NCI-H187 treated with DMSO at 0.1 percent for 48 hours (cell line): ENCODE measurements at regions not wholly inside any gene's neighbourhood (a gene's known extent, or its start where the extent isn't known, plus 50 kb on each side); places are given as distances from the start of the nearest gene placed in this dataset.

Source experiments
- DNase-seq: peaks from one replicate; lab custom pipeline; 2025; lab: John Stamatoyannopoulos, UW

DNA sequence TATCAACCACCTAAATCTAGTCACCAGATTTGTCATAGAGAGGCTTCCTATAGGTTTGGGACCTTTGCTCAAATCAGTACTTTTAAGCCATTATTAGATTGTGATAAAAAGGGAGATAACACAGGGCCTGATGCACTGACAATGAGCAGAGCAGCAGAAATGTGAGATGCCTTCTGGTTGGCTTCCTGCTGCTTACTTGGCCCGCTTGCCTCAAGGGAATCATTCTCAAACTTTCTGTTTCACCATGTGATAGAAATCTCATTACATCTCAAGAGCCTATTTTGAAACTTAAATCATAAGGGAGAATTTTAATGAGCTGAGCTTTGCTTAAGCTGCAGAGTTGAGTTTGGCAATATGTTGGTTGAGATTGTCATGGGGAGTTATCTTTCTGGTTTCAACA lies 606.0 kb downstream of the DHX35 start:
- DNase-seq, result no peak

DNA sequence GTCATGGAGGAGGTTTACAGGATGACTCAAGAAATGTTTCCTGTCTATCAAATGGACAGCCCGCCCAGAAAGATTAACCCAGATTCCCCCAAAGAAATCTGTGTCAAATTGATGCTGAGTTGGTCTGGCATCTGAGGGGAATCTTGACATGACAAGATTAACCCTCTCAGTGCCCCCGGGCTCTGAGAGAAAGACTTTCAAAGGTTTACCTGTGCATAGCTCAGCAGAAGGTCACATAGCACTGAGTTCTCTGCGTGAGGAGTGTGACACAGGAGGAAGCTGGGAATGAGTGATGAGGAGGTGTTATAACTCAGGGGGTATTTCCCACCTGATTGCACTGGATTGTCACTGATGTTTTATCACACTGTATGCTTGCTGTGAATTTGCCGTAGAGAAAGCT lies 601.2 kb downstream of the DHX35 start:
- DNase-seq, result no peak

DNA sequence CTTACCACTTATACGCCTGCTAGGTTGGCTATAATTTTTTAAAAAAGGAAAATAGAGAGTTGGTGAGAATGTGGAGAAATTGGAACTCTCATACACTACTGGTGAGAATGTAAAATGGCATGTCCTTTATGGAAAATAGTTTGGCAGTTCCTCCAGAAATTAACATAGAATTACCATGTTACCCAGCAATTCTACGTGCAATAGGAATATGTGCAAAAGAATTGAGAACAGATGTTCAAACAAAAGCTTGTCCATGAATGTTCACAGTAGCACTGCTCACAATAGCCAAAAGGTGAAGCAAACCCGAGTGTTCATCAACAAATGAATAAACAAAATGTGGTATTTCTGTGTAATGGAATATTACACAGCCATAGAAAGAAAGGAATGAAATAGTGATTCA lies 592.2 kb downstream of the DHX35 start:
- DNase-seq, result no peak

DNA sequence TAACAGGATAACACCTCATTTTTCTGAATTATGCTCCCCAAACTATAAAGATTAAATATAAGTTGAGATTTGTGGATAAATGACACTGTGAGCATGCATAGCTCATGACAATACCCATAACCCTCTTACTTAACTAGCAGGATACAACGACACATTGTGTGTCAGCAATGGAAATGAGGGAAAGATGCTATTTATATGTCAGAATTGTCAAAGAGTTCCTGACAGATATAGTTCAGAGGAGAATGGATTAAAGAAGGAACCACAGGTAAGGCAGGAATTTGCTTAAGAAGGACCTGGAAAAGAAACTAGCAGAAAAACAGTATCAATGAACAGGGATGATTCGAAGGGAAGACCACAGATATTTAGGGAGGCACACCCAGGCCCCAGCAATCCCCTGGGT lies 591.0 kb downstream of the DHX35 start:
- no peak for DNase-seq

DNA sequence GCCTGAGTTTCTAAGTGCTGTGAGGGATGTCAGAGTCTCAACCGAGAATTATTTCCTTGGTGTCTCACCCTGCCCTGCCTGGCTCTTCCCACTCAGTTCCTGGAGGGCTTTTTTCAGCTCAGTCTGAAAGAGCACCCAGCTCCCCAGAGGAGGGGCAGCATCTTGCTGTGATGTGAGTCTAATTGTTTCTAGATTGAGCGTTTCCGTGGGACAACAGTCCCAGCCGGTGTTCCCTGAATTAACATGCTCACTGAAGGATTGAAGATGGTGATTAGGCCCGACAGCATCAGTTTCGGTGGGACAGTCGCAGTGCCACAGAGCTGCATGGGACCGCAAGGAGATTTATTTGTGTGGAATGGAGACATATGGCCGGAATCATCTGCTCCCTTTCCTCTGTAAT lies 587.6 kb downstream of the DHX35 start:
- DNase-seq, result no peak

DNA sequence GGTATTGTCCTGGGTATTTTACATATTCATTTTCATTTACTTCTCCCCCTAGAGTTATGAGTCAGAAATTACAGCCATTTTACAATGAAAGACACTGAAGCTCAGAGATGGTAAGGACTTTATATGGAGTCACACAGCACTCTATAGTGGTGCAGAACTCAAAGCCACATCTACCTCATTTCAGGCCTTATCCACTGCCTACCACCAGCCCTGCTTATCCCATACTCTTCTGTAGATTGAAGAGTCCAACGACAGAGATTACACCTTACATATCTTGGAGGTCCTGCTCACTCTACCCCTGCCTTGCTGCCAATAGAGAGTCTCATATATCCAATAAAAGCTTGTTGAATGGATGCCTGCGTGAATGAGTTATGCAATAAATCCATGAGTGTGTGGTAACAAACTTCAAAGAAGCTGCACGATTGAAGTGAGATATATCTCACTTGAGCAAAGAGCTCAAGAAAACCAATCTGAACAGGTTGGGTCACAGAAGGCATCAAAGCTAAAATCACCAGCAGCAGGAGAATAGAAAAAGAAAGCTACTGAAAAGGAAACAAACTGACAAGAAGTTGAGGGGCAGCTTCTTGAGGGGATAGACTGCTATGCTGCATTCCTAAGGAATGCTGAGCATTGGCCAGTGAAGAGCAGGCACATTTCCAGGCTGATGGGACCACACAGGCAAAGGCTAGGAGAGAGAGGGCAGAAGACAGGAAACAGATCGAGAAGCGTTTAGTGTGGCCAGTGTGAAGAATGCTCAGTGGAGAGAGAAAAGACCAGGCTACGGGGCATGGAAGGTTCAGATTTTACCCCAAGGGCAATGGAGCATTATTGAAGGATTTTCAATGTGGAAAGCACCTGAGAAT lies 585.6 kb downstream of the DHX35 start:
- DNase-seq, result no peak

DNA sequence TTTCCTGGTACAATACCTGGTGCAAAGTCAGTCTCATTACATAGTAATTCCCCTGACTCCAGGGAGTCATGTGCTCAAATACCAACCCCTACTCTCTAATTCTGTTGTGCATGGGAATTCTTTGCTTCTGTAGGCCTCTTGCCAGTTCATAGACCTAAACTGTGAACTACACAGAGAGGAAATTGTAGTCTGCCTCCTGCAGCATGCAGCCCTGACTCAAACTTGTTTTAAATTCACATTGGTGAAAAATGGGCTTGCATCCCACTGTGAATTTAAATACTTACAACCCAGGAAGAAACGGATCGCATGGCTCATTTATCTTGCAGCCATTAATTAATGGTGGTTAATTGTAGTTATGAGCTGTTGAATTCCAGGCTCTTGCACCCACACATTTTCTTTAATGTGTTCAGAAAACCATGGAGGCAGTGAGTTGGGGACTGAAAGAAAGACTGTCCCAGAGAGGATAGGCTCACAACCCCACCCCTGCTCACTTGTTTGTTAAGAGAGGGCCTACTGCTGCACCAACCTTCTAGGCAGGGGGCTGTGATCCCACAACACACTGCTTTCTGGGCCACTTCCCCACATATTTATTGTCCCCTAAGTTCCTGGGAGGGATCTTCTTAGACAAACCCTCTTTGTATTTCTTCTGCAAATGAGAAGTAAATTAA lies 579.1 kb downstream of the DHX35 start:
- DNase-seq, result no peak

DNA sequence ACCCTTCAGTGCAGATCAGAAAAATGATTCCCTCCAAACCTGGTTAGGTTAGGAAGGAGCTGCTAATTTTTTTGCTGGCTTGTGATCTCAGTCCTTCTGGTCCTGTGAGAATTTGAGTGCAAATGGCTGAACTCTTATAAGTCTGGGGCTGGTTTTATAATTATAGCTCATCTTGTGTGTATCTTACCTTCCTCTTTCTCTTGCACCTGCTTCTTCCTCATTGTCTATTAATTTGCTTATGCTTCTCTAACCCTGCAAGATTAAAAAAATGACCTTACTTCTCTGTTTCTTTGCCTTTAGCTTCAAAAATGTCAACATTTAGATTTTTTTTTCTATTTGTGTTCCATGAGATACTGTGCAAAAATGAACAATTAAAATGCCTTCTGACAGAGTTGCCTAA lies 576.2 kb downstream of the DHX35 start:
- no peak for DNase-seq

DNA sequence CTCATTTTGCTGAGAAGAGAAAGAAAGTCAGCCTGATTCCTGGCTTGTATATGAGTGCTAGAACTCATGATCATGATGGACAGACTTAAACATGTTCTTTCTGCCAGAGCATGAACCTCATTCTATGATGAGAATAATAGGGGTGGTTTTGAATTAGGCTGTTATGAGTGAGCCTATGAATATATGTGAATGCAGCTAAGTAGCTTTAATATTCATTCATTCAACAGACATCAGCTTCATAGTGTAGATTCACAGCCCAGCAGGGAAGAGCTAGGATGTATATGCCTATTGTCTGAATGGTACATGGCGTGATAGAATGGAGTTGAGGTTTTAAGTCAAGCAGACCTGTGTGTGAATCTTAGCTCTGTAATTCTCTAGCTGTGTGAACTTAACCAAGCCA lies 573.2 kb downstream of the DHX35 start:
- no peak for DNase-seq

DNA sequence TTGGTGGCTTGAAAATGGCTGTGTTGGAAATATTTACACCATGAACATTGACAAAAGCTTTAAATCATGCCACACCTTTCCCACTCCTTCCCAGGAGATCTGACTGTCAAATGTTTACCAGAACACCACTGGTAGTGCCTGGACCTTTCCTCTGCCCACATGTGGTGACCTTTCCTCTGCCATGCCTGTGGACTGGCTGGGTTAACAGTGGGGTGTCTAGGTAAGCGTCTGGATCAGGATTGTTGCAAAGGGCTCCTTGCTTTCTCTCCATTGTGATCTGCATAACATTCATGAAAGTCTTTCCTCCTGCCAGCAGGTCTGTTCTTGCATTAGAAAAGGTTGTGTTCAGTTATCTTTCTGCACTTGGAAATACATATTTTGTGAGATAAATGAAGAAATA lies 572.7 kb downstream of the DHX35 start:
- no peak for DNase-seq

DNA sequence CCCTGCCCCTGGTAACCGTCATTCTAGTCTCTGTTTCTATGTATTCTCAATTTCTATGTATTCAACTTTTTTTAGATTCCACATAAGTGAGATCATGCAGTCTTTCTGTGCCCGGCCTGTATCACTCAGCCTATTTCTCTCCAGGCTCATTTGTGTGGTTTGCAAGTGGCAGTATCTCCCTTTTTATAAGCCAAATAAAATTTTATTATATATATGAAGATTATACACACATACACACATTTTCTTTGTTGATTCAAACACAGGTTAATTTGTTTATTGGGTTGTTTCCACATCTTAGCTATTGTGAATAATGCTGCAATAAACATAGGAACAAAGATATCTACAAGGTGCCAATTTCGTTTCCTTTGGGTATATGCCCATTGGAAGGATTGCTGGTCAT lies 571.7 kb downstream of the DHX35 start:
- no peak for DNase-seq

DNA sequence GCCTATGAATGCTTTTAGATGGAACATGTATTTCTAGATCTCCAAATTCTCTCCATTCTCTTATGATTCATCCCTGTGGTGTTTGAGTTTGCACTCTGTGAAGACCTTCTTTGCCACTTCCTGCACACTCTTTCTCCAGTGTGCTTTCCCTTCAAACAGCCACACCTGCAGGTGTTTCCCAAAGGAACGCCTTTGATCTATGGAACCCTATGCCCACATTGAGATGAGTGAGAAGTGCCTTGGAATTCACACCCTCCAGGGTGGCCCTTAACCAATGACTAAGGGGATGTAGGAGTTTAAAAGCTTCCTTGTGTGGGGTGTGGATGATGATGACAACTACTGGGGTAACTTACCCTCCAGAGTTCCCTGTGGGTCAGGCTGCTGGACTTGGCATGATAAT lies 570.1 kb downstream of the DHX35 start:
- DNase-seq, result no peak

DNA sequence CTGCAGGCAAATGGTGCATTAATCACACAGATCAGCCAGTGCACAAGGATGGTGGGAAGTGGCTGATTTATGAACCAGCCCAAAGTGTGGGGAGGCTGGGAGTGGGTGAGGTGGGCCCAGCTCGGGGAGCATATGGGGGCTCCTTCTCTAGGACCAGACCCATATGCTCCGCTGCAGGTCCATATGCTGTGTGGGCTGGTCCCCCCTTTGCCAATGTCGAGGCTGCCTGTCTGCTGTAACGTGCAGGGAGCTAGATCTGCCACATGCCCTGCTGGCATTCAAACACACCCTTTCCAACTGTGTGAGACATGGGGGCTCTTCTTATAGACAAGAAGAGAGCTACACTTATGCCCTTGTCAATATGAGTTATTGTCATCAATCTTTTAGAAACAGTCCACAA lies 566.3 kb downstream of the DHX35 start:
- DNase-seq, result no peak

DNA sequence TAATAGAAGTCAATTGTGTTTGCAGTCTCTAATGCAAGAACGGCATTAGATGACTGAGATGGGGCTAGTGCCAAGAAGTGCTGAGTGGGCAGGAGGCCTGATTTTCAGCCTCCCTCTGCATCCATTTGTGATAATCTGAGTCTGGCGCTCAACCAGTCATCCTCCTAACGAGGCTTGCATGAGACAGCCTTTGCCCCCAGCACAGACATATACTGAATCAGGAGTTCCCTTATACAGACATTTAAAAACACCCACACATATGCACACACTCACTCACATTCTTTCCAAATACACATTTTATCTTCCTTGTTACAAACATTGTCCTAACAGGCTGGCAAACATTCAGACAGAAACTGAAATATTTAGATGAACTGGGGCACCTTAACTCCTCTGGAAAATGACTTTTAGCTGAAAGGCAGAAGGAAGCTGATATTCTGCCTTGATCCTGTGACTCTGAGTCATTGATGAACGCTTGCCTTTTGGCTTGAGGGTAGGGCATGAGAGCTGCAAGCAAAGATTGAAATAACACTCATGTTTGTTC lies 562.3 kb downstream of the DHX35 start:
- DNase-seq, result no peak

DNA sequence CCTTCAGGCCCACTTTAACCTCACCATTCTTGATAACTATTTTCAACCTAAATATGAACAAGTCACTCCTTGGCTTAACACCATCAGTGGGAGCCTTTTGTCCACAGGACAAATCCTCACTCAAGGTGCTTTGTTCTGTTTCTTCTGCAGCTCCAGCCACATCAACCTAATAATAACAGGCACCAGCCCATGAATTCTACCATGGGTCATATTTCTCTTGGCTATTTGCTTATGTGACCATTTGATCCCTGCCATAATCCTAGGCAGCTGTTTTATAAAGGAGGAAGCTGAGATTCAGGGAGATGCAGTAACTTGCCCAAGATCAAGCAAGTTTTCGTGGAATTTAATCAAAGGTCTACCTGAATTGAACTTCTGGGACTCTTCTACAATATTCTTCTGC lies 561.3 kb downstream of the DHX35 start:
- no peak for DNase-seq

DNA sequence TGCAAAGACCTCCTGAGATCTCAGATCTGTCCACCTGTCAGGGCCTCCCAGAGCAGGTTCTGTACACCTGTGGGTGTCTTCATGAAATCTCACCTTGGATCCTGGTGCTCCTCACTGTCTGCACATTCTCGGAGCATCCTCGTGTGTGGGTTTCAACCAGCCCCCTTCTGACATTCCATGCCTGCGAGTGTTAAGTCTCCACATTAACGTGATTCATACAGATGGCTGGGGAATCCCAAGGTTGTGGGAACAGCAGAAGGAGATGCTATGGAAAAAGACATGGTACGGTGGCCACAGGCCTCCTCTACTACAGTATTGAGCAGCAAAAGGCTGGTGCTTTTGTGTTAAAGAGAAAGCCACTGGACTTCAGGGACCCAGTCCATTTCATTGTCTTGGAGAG lies 556.5 kb downstream of the DHX35 start:
- no peak for DNase-seq

DNA sequence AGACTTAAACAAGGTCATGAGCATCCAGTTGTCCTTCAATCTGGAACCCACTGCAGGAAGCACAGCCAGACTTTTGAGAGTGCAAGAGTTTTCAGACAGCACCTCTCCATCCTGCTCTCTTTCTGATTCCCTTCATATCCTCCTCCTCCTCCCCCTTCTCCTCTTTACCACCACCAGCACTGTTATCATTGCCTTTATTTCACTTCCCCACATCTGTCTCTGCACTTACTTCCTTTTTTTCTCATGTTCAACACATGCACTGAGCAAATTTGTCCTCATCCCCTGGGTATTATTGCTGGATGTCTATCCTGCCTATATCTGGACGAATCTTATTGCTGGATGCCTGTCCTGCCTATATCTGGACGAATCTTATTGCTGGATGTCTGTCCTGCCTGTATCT lies 554.8 kb downstream of the DHX35 start:
- no peak for DNase-seq

DNA sequence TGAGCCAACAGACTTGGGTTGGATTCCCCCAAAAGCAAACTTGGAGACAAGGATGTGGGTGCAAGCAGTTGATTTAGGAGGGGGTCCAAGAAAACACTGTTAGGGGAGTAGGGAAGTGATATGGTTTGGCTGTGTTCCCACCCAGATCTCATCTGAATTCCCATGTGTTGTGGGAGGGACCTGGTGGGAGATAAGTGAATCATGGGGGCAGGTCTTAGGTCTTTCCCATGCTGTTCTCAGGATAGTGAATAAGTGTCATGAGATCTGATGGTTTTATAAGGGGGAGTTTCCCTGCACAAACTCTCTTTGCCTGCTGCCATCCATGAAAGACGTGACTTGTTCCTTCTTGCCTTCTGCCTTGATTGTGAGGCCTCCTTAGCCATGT lies 542.6 kb downstream of the DHX35 start:
- no peak for DNase-seq

DNA sequence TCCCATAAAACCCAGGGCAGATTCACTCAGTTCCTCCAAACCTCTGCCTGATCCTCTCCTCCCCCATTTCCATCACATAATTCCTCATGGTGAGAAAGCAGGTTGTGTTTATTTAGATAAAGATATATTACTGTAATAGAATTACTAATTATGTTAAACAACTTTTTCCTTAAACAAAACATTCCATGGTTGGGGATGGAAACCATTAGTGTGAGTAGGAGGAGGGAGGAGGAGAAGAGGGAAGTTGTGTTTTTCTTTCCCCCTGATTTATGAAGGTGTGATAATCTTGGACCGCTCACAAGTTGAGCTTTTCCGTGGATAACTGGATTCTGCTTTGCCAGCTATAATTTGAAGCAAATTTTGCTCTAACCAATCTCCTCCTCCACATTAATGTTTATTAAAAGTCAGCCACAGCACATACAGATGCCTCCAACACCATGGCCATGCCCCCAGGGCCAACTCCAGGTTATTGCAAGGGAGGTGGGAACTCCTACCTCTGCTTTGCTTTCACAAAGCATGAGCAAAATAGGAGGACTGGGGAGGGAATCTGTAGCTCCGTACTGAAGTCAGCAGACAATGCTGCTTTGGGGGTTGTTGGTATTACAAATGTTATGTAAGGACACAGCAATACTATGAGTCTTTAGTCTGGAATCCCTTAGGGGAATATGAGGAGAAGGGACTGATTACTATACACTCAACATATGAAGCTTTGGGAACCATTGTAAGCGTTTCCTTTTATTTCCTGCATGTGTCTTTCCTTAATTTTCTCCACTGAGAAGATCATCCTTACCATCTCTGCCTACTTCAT lies 542.0 kb downstream of the DHX35 start:
- no peak for DNase-seq

DNA sequence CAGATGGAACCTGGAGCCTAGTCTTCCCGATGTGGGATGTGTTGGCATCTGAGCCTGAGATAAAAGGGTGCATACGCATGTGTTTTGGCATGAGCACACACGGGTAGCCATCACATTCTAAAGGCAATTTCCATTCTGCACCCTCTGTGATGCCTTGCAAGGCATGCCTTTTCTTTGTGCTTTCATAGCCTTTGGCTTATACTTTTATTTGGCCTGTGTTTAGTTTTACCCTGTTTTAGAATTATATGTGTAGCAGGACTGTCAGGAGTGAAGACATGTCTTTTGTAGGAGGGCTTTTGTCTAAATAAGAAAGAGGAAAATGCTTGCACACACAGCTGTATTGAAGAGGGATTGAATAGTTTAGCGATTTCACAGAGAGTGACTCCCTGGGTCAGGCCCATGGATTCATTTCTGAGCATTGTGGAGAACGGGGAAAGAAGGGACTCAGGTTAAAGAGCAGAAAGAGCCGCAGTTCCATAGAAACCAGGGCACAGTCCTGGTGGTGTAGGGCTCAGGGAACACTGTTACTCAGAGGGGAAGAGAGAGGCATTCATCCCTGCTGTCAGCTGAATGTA lies 530.2 kb downstream of the DHX35 start:
- no peak for DNase-seq

DNA sequence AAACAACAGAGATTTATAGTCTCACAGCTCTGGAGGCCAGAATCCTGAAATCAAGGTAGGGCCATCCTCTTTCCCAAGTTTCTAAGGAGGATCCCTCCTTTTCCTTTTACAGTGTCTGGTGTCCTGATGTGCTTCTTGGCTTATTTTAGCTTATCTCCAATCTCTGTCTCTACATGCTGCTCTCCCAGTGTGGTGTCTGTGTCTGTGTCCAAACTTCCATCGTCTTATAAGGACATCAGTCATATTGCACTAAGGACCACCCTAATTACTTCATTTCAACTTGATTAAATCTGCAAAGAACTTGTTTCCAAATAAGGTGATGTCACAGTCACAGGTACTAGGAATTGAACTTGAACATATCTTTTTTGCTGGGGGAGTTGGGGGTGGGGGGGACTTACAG lies 529.6 kb downstream of the DHX35 start:
- no peak for DNase-seq

DNA sequence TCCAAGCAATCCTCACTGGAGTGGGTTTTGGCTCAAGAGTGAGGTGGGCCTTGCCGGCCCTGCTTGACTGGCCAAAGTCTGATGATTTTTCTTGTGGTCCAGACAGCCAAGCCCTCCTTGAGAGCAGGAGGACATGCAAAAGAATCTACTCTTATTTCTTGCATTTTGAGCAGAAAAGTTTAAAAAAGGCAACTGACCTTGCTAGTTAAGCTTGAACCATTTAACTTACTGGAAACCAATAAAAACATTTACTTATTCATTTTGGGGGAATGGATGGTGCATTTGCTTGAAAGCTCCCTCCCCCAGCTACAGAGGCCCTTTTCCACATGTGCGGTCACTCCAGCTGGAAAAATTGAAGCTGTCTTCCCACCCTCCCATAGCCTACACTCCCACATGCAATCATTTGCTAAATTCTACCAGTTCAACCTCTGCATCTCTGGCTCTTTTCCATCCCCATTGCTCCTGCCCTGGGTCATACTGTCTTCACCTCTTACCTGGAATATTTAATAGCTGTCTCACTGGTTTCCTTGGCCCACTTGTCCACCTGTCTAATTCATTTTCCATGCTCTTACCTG lies 527.9 kb downstream of the DHX35 start:
- no peak for DNase-seq
